ENCODE measurements at regions not wholly inside any gene's neighbourhood (a gene's known extent, or its start where the extent isn't known, plus 50 kb on each side); places are given as distances from the start of the nearest gene placed in this dataset.

DNA sequence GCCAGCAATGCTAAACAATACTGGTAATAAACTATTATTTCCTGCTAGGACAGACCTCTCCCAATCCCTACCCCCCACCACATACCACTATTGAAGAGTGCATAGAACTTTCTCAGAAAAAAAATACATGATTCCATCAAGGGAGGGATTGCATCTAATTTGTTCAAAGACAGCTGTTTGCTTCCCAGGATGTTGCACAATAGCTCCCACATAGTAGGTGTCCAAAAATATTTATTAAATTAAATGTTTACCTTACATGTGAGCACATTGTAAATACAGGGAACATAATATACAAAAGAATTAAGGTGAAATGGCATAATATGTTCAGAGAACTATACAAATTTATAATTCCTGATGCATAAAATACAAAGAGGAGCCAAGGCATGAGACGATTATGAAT is 1111.8 kb upstream of the LCORL start:
- Histone ChIP-seq H3K27me3 (ENCODE audit: control insufficient read depth in 1 of 2, insufficient read depth in 2 of 2, low read length in 2 of 2) (no peaks in the 10 kb centered on the region), H3K36me3 (replicated peaks in 1 of 2; ENCODE audit: control insufficient read depth in 1 of 2, insufficient read depth in 2 of 2, low read length in 2 of 2) (no peaks in the 10 kb centered on the region), H3K4me3 (replicated peaks in 1 of 3; ENCODE audit: insufficient read depth in 1 of 3, low read depth in 2 of 3, low read length in 3 of 3) (no peak overlapping the region), H3K4me2 (ENCODE audit: low read depth, low read length) (no peak overlapping the region), H3K9ac (ENCODE audit: insufficient read depth, low read depth, low read length) (no peak overlapping the region), H2AFZ (ENCODE audit: low read length) (no peak overlapping the region), H3K9me3 (ENCODE audit: low read length) (peaks cover 82% of the 10 kb centered on the region), H3K4me1 (ENCODE audit: insufficient read depth, low read length) (no peaks in the 10 kb centered on the region), H3K79me2 (ENCODE audit: insufficient read depth, low read length) (no peaks in the 10 kb centered on the region), H3K27ac (ENCODE audit: extremely low read length, insufficient read depth, low read length) (no peak overlapping the region), H4K20me1 (ENCODE audit: insufficient read depth, low read length) (no peaks in the 10 kb centered on the region)
- DNase-seq (ENCODE audit: low spot score) = no peak
- in situ Hi-C loops (cut with HindIII; ENCODE audit: extremely low pct_ligation_motif_present, low pct_unique_long_range_greater_than_20kb) (no loop called here), intact Hi-C loops (cut with micrococcal nuclease; ENCODE audit: unreplicated experiment) (no loop called here)
- TF ChIP-seq, protein P1, sequence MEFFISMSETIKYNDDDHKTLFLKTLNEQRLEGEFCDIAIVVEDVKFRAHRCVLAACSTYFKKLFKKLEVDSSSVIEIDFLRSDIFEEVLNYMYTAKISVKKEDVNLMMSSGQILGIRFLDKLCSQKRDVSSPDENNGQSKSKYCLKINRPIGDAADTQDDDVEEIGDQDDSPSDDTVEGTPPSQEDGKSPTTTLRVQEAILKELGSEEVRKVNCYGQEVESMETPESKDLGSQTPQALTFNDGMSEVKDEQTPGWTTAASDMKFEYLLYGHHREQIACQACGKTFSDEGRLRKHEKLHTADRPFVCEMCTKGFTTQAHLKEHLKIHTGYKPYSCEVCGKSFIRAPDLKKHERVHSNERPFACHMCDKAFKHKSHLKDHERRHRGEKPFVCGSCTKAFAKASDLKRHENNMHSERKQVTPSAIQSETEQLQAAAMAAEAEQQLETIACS (CRISPR knock-in tag; IDR thresholded peaks at IDR 0.05) = no peak
- TF ChIP-seq CEBPB (IDR thresholded peaks at IDR 0.05; ENCODE audit: borderline replicate concordance, low read depth, low read length) = peak; percentile 38; the same call in 1 of the 2 replicates
- ChIA-PET CTCF (ENCODE audit: low intra/inter-chr PET ratio, low total read pairs) (no interaction called here), POLR2A (no interaction called here)
- BruUV-seq (replicated peaks) = no TSS peak
- FAIRE-seq = no peak
- no peak for ATAC-seq
- 0% methylated on average over 1 of the region's 1 CpG for WGBS (ENCODE audit: low lambda C conversion rate)

DNA sequence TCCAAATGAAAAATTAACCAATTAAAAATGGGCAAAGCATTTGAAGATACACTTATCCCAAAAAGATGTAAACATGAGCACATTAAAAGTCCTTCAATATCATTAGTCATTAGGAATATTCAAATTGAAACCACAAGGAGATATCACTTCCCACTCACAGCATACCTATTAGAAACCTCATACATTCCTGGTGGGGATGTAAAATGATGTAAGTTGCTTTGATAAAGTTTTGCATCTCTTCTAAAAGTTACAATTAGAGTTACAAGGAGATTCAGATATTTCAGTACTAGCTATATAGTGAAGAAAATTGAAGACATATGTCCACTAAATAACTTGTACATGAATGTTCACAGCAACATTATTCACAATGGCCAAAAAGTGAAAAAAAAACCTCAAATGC is 1109.3 kb upstream of the LCORL start:
- ATAC-seq (no peak), DNase-seq (ENCODE audit: low spot score) (no peak), FAIRE-seq (no peak)
- H3K79me2 ChIP-seq (ENCODE audit: insufficient read depth, low read length) = no peaks in the 10 kb centered on the region
- no peak overlapping the region for H3K4me2 ChIP-seq (ENCODE audit: low read depth, low read length)
- H3K27ac ChIP-seq (ENCODE audit: extremely low read length, insufficient read depth, low read length) = no peak overlapping the region
- in situ Hi-C loops (cut with HindIII; ENCODE audit: extremely low pct_ligation_motif_present, low pct_unique_long_range_greater_than_20kb) (no loop called here), intact Hi-C loops (cut with micrococcal nuclease; ENCODE audit: unreplicated experiment) (no loop called here)
- POLR2A ChIA-PET = no interaction called here
- no TSS peak for BruUV-seq (replicated peaks)
- no peaks in the 10 kb centered on the region for H3K4me1 ChIP-seq (ENCODE audit: insufficient read depth, low read length)
- H3K9me3 ChIP-seq (ENCODE audit: low read length) = peaks cover 78% of the 10 kb centered on the region
- H4K20me1 ChIP-seq (ENCODE audit: insufficient read depth, low read length) = no peaks in the 10 kb centered on the region
- H3K4me3 ChIP-seq (replicated peaks in 1 of 3; ENCODE audit: insufficient read depth in 1 of 3, low read depth in 2 of 3, low read length in 3 of 3) = no peak overlapping the region
- no peak overlapping the region for H3K9ac ChIP-seq (ENCODE audit: insufficient read depth, low read depth, low read length)
- no peaks in the 10 kb centered on the region for H3K36me3 ChIP-seq (replicated peaks in 1 of 2; ENCODE audit: control insufficient read depth in 1 of 2, insufficient read depth in 2 of 2, low read length in 2 of 2)
- H3K27me3 ChIP-seq (ENCODE audit: control insufficient read depth in 1 of 2, insufficient read depth in 2 of 2, low read length in 2 of 2) = no peaks in the 10 kb centered on the region
- CTCF ChIA-PET (ENCODE audit: low intra/inter-chr PET ratio, low total read pairs) = no interaction called here
- H2AFZ ChIP-seq (ENCODE audit: low read length) = no peak overlapping the region
- TF ChIP-seq, protein P2, sequence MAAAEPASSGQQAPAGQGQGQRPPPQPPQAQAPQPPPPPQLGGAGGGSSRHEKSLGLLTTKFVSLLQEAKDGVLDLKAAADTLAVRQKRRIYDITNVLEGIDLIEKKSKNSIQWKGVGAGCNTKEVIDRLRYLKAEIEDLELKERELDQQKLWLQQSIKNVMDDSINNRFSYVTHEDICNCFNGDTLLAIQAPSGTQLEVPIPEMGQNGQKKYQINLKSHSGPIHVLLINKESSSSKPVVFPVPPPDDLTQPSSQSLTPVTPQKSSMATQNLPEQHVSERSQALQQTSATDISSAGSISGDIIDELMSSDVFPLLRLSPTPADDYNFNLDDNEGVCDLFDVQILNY (CRISPR knock-in tag; conservative IDR thresholded peaks at IDR 0.05) = no peak
- TF ChIP-seq, protein P3, sequence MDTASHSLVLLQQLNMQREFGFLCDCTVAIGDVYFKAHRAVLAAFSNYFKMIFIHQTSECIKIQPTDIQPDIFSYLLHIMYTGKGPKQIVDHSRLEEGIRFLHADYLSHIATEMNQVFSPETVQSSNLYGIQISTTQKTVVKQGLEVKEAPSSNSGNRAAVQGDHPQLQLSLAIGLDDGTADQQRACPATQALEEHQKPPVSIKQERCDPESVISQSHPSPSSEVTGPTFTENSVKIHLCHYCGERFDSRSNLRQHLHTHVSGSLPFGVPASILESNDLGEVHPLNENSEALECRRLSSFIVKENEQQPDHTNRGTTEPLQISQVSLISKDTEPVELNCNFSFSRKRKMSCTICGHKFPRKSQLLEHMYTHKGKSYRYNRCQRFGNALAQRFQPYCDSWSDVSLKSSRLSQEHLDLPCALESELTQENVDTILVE (CRISPR knock-in tag; IDR thresholded peaks at IDR 0.05) = no peak
- TF ChIP-seq ZFYVE20 (CRISPR knock-in tag; IDR thresholded peaks at IDR 0.05; ENCODE audit: borderline replicate concordance, low read depth) (no peak), TCF7 (IDR thresholded peaks at IDR 0.05; ENCODE audit: low read depth) (no peak), ZNF230 (CRISPR knock-in tag; IDR thresholded peaks at IDR 0.05) (no peak), RARA (CRISPR knock-in tag; IDR thresholded peaks at IDR 0.05) (no peak)
- TF ChIP-seq, protein P4, sequence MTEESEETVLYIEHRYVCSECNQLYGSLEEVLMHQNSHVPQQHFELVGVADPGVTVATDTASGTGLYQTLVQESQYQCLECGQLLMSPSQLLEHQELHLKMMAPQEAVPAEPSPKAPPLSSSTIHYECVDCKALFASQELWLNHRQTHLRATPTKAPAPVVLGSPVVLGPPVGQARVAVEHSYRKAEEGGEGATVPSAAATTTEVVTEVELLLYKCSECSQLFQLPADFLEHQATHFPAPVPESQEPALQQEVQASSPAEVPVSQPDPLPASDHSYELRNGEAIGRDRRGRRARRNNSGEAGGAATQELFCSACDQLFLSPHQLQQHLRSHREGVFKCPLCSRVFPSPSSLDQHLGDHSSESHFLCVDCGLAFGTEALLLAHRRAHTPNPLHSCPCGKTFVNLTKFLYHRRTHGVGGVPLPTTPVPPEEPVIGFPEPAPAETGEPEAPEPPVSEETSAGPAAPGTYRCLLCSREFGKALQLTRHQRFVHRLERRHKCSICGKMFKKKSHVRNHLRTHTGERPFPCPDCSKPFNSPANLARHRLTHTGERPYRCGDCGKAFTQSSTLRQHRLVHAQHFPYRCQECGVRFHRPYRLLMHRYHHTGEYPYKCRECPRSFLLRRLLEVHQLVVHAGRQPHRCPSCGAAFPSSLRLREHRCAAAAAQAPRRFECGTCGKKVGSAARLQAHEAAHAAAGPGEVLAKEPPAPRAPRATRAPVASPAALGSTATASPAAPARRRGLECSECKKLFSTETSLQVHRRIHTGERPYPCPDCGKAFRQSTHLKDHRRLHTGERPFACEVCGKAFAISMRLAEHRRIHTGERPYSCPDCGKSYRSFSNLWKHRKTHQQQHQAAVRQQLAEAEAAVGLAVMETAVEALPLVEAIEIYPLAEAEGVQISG (CRISPR knock-in tag; IDR thresholded peaks at IDR 0.05) = no peak
- TF ChIP-seq, protein P5, sequence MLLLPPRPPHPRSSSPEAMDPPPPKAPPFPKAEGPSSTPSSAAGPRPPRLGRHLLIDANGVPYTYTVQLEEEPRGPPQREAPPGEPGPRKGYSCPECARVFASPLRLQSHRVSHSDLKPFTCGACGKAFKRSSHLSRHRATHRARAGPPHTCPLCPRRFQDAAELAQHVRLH (CRISPR knock-in tag; IDR thresholded peaks at IDR 0.05; ENCODE audit: borderline replicate concordance, low read depth) = no peak

Measured in HepG2 (cell line).